GM13976 (cell line): ENCODE measurements at regions not wholly inside any gene's neighbourhood (a gene's known extent, or its start where the extent isn't known, plus 50 kb on each side); places are given as distances from the start of the nearest gene placed in this dataset.

Experiments
- DNase-seq: peaks from one replicate; pipeline ENCODE4 v3.0.0; 2012; ENCODE audit warnings: low spot score
- CTCF ChIP-seq: IDR thresholded peaks from 2 replicates; pipeline ENCODE4 v1.5.1; 2012; ENCODE audit warnings: borderline replicate concordance, mild to moderate bottlenecking; ENCODE audit not compliant: insufficient read depth; ENCODE audit errors: extremely low read depth, missing control alignments, control extremely low read depth
- in situ Hi-C: fragments of 300-500 bp; cut with MboI; formaldehyde crosslinking; loops from one replicate; pipeline ENCODE4 v1.12.0; 2022; ENCODE audit warnings: low sequenced_read_pairs, mixed read lengths, inconsistent platforms; ENCODE audit not compliant: unreplicated experiment

GRCh38 chr4:124565371-124565770, 147.2 kb downstream of the ANKRD50 start:
- DNase-seq, result no peak
- in situ Hi-C loops, result no loop called here
- TF ChIP-seq CTCF, result no peak

- TF ChIP-seq CTCF, result no peak
- no peak for DNase-seq
- in situ Hi-C loops, result no loop called here
Measured at GRCh38 chr4:124566030-124566429, 146.5 kb downstream of the ANKRD50 start.

GRCh38 chr4:124573056-124573455, 139.5 kb downstream of the ANKRD50 start:
- in situ Hi-C loops, result no loop called here
- DNase-seq, result no peak

GRCh38 chr4:124579896-124580295, 132.6 kb downstream of the ANKRD50 start:
- in situ Hi-C loops, result no loop called here
- no peak for DNase-seq
- no peak for TF ChIP-seq CTCF

More at GRCh38 chr4:124573056-124573455, 139.5 kb downstream of the ANKRD50 start:
- no peak for TF ChIP-seq CTCF

GRCh38 chr4:124583797-124584196, 128.7 kb downstream of the ANKRD50 start:
- no peak for TF ChIP-seq CTCF
- in situ Hi-C loops, result no loop called here
- no peak for DNase-seq

- no peak for TF ChIP-seq CTCF
- no peak for DNase-seq
- in situ Hi-C loops, result no loop called here
Measured at GRCh38 chr4:124589786-124590185, 122.7 kb downstream of the ANKRD50 start.

GRCh38 chr4:124590480-124590879, 122.1 kb downstream of the ANKRD50 start:
- in situ Hi-C loops, result no loop called here
- TF ChIP-seq CTCF, result no peak
- no peak for DNase-seq
